Kidney capillary endothelial cell (primary cell): ENCODE measurements at regions not wholly inside any gene's neighbourhood (a gene's known extent, or its start where the extent isn't known, plus 50 kb on each side); places are given as distances from the start of the nearest gene placed in this dataset.

Experiments
- DNase-seq: peaks from one replicate; pipeline ENCODE4 v3.0.0-alpha.2; 2018; ENCODE audit warnings: low spot score

GRCh38 chr2:18889565-18890332 is 300.4 kb upstream of the NT5C1B start:
- no peak for DNase-seq

- DNase-seq = no peak
Measured at GRCh38 chr2:18885457-18885856, 296.1 kb upstream of the NT5C1B start.

DNA sequence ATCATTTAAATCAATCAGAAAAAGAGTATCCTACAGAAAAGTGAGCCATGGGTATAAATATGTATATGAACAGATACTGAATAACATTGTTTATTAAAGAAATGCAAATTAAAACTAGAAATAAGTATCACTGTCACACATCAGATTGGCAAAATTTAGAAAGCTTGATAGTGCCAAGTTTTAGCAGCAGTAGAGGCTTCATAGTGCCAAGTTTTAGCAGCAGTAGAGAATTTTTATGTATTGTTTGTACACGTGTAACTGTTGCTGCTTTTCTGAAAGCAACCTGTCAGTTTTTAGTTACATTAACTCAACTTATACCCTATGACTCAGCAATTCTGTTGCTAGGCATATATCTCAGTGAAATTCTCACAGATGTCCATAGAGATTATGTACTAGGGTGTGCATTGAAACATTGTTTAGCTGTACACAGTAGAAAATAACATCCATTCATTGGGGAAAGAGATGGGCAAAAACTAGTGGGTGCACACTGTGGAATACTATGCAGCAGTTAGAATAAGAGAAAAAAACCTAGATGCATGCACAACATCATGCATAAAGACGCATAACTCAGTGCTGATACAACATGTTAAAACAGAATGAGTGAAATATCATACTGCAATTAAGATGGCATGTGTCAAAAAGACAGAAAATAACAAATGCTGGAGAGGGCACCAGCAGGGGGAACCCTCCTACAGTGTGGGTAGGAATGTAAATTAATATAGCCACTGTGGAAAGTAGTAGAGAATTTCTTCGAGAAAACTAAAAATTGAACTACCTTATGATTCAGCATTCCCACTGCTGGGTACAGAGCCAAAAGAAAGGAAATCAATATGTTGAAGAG is 294.5 kb upstream of the NT5C1B start:
- DNase-seq = no peak

DNA sequence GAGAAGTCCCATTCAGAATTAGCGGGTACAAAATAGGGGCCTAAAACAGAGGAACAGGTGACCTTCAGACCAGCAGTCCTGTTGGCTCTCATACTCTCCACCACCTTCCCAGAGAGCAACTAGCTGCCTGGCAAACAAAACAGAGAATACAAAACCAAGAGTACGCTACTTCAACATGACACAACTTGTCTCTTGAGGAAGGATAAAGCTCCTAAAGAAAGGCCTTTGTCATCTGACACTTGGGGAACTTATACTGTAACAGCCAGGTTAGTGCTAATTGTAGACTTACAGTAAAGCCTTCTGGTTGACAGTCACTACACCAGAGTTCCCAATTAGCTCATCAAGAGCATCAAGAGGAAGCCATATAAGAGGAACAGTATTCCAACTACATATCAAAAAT is 282.1 kb upstream of the NT5C1B start:
- no peak for DNase-seq

DNA sequence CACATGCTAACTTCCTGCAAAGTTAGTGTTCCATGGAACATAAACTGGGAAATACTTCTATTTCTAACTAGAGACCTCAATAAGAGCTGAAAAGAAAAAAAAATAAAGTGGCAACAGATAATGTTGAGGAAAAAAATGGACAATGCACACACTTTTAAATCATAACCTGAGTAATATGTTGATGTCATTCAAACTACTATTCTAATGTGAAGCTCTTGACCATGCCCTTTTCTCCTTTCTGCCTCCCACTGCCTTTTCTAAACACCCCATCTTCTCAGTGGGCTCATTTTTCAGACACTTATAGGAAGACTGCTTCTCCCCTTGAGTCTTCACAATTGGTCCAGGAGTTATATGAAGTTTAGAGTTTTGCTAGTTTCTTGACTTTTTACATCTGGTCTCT is 280.9 kb upstream of the NT5C1B start:
- DNase-seq = no peak

DNA sequence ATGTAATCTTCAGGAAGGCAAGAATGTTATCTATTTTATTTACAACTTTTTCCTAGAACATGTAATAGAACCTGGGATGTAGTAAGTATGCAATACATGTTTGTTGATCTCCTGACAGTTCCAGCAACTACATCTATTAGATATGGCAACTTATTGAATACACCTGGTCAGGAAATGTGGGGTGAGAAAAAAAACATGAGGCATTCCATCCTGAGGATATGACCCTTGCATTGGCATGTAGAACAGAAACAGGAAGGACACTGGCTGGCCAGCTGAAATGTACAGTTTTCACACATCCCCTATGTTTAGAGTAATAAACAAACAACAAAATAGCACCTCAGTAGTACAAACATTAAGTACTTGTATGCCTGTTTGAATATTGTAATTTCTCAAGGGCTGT is 272.6 kb upstream of the NT5C1B start:
- peak; percentile 46 for DNase-seq

- DNase-seq = no peak
Measured at GRCh38 chr2:18860179-18860578, 270.8 kb upstream of the NT5C1B start.

- DNase-seq = no peak
Measured at GRCh38 chr2:18856765-18857164, 267.4 kb upstream of the NT5C1B start.

DNA sequence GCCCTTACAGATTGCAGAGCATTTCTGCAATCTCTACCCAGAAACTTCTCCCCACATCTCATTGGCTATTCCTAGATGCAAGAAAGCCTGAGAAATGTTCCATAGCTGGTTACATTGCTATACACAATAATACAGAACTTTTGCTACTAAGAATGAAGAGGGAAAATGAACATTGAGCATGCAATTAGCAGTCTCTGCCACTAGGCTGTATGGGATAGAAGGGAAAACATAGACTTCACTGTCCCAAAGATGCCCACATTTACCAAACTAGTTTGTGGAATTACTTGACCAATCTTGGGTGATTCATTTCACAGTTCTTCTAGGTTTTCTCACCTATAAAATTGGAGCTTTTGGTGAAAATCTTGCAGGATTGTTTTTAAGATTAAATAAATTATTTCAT is 265.7 kb upstream of the NT5C1B start:
- no peak for DNase-seq

- no peak for DNase-seq
Measured at GRCh38 chr2:18849841-18850578, 260.6 kb upstream of the NT5C1B start.

DNA sequence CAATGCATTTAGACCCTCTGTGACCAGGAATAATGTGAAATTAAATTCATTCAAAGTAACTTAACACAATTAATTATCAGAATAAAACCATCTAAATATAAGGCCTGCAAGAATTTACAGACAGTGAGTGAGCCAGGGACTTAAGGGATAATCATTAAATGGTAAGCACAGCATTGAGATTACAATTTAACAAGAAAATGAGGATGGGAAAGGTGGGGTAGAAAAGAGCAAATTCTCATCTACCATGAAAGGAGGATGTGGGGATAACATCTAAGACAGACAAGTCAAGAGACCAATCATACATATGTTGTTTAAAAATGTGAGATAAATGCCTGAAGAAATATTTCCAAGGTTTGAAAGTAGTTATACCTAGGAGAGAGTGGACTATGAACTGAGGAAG is 259.3 kb upstream of the NT5C1B start:
- no peak for DNase-seq

DNA sequence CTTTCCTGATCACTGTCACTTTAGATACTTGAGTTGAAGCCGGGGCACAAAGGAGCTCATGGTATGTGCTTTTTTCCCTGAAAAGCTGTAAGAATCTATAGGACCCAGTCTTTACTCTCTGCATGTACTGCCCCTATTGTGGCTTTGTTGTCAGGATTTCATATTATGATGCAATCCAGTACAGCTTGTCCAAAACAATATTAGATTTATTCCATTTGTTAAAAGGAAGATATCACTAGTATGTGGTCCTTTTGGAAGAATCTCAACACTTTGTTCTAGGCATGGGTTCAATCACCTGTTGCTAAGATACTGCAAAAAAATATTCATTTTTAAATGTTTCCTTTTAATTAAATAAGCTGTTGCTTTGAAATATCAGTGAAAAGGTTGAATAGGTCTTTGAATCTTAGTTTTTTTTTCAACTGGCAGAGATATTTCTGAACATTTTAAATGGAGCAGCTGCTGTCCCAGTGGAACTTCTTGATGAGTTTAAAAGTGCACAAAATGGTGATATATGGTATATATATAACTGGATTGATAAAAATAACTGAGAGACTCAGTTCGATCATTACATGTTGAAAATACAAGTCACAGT is 256.6 kb upstream of the NT5C1B start:
- no peak for DNase-seq

DNA sequence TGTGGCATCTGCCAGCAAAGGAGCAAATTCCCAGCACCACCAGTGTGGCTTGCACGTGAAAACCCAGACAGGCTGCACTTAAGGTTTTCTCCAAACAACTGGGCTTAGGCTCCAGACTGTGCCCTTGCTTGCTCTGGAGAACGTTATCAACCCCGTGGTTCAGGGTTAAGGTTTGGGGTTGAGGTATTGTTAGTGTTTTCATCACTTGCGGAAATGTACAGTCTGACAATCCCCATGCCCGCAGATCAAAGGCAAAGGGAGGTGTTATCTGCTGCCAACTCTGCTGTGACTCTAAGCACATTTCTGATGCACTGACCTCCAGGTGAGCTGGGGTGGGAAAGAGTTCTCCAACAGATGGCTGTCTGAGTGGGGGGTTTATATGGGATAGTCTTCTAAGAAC is 253.5 kb upstream of the NT5C1B start:
- DNase-seq = no peak

DNA sequence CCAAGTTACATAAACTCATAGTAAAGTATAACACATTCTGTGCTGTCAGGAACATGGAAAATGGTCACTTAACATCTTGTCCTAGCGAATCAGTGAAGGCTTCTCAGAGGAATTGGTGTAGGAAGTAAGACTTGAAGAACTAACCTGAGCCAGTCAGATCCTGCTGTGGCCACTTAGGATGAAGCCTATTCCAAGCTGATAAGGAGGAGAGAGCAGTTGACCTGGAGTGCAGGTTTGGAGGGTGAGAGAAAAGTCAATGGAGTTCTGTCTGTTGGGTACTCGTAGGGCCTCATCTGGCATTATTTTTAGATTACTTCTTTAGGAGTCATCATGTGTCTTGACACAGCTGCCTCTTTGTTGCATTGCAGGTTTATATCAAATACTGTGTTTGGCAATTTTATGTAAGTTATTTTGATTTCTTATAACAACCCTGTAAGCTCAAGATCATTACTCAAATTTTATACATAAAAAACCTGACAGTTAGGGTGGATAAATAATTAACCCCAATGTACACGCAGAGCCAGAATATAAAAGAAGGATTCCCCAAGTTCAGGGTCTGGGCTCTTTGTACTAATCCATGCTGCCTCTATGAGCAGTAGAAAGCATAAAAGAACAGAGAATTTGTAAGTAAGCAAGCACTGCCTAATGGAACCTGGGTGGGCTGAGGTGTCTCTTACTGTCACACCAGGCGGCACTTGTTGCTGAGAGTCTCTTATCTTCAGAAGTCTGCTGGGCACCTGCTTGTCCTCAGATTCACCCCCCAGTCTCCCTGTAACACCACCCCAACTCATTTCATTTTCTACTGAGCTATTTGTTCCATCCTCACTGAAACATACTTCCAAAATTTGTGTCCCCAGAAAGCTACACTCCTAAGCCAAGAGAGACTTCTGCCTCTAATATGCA is 252.1 kb upstream of the NT5C1B start:
- no peak for DNase-seq

DNA sequence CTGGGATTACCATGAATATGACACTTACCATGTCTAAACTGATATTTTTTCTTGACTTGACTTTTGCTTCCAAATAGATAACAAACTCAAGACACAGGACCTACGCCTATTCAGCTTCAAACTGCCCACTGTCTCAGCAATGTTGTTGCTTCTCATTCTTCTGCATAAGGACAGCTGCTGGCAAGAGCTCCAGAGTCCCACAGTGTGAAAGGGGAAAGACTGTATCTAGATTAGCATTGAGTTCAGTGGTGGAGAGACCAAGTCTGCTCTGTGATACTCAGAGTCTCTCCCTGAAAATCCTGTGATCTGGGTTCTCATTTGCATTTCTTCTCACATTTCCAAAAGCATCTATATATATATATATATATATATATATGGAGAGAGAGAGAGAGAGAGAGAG is 247.9 kb upstream of the NT5C1B start:
- no peak for DNase-seq

GRCh38 chr2:18836436-18836835 is 247.1 kb upstream of the NT5C1B start:
- no peak for DNase-seq

GRCh38 chr2:18835787-18836186 is 246.4 kb upstream of the NT5C1B start:
- no peak for DNase-seq

DNA sequence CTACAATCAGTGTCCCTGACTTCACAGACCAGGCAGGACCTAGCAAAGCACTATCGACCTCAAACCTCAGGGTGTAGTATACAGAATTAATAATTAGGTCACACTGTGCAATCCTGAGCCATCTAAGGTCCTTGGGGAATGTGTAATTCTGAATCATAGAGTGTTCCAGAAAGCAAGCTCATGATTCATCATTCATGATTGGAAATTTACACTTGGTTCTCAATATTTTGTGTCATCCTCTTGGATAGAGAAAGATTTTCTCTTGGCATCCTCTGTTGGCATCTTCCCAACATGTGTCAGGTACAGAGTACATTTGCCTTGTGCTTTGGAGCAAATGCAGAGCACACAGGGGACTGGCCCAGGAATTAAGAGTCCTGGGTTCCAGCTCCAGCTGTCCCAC is 245.0 kb upstream of the NT5C1B start:
- DNase-seq = no peak

GRCh38 chr2:18833941-18834340 is 244.6 kb upstream of the NT5C1B start:
- no peak for DNase-seq

DNA sequence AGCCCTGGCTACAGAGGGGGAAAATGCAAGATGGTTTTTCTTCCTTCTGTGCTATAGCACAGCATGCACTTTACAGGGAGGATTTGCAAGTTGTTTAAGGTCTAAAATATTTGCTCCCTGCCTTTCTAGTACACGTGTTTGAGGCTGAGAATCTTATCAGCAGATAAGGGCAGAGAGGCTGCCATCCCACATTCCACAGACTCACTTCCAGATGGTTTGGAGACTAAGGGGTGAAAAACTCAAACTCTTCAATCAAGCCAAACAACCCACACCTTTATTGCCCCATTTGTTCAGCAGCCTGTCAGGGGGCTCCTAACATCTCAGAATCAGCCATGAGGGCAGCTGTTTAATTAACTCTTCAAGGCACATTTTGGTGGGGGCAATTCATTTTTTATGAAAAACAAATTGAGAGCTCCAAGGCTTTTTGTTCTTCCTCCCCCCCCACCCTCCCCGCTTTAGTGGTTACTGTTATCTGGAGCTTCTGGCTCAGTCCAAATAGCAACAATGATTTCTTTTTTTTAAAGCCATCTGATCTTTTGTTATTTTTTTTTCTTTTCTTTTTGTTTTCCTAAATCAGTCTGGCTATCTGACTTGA is 242.6 kb upstream of the NT5C1B start:
- no peak for DNase-seq

DNA sequence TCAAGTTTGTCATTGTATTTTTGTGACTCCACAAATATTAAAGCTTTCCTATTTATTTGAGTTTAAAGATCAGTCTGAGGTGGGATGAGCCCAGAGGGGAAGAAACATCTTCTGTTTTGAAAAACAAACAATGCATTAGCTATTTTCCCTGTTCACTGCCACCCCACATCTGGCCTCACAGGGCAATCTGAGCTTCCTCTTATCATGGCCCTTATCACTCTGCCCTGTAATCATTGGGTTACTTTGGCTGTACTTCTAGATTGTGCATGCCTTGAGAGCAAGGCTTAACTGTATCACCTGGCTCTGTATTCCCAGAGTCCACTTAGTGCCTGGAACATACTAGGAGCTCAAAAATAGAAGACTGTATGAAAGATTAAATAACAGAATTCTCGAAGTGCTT is 241.6 kb upstream of the NT5C1B start:
- DNase-seq = no peak
